ENCODE measurements at regions not wholly inside any gene's neighbourhood (a gene's known extent, or its start where the extent isn't known, plus 50 kb on each side); places are given as distances from the start of the nearest gene placed in this dataset.

- Histone ChIP-seq H3K27ac (no peak overlapping the region), H3K4me3 (no peak overlapping the region), H3K4me1 (peaks cover 19% of the 10 kb centered on the region), H3K27me3 (no peaks in the 10 kb centered on the region), H3K9me3 (no peaks in the 10 kb centered on the region), H3K36me3 (ENCODE audit: low read depth, missing control alignments) (no peaks in the 10 kb centered on the region)
- intact Hi-C loops (cut with DNase I; ENCODE audit: low total_unique reads): no loop called here
- DNase-seq: no peak
- TF ChIP-seq POLR2A (IDR thresholded peaks at IDR 0.05): no peak
- TF ChIP-seq, protein P1, sequence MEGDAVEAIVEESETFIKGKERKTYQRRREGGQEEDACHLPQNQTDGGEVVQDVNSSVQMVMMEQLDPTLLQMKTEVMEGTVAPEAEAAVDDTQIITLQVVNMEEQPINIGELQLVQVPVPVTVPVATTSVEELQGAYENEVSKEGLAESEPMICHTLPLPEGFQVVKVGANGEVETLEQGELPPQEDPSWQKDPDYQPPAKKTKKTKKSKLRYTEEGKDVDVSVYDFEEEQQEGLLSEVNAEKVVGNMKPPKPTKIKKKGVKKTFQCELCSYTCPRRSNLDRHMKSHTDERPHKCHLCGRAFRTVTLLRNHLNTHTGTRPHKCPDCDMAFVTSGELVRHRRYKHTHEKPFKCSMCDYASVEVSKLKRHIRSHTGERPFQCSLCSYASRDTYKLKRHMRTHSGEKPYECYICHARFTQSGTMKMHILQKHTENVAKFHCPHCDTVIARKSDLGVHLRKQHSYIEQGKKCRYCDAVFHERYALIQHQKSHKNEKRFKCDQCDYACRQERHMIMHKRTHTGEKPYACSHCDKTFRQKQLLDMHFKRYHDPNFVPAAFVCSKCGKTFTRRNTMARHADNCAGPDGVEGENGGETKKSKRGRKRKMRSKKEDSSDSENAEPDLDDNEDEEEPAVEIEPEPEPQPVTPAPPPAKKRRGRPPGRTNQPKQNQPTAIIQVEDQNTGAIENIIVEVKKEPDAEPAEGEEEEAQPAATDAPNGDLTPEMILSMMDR (IDR thresholded peaks at IDR 0.05): no peak
- 62 to 75% methylated on average over 1 of the region's 1 CpG for WGBS, 2 donors
Measured at GRCh38 chr1:87686136-87686495, 357.4 kb downstream of the LMO4 start.

DNA sequence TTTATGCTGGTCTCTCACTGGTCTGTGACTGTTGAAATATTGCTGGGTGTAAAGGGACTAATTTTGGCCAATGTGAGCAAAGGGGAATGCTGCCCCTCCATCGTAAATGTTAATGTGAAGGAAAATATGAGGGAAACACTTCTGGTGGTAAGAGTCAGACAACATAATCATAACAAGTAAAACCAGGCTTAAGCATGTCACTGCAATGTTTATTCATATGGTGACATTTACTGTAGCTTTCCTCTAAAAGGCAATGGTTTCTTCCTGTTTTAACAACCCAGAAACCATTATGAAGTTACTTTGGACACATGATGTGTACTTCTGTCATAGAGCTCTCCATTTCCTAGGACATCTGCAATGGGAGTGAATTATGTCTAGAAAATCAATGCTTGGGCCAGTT lies 358.0 kb downstream of the LMO4 start:
- Histone ChIP-seq H3K27ac (no peak overlapping the region), H3K27me3 (no peaks in the 10 kb centered on the region), H3K4me1 (peaks cover 19% of the 10 kb centered on the region), H3K36me3 (ENCODE audit: low read depth, missing control alignments) (no peaks in the 10 kb centered on the region), H3K9me3 (no peaks in the 10 kb centered on the region), H3K4me3 (no peak overlapping the region)
- TF ChIP-seq POLR2A (IDR thresholded peaks at IDR 0.05): no peak
- TF ChIP-seq, protein P1 (IDR thresholded peaks at IDR 0.05): no peak
- WGBS, 2 donors: 85 to 95% methylated on average over 1 of the region's 1 CpG
- intact Hi-C loops (cut with DNase I; ENCODE audit: low total_unique reads): no loop called here
- DNase-seq: no peak

GRCh38 chr1:87688136-87688535 lies 359.5 kb downstream of the LMO4 start:
- no peaks in the 10 kb centered on the region for H3K27me3 ChIP-seq
- H3K27ac ChIP-seq: no peak overlapping the region
- intact Hi-C loops (cut with DNase I; ENCODE audit: low total_unique reads): no loop called here
- DNase-seq: no peak
- H3K36me3 ChIP-seq (ENCODE audit: low read depth, missing control alignments): no peaks in the 10 kb centered on the region
- TF ChIP-seq, protein P1 (IDR thresholded peaks at IDR 0.05): no peak
- no peak for TF ChIP-seq POLR2A (IDR thresholded peaks at IDR 0.05)
- H3K4me1 ChIP-seq: peaks cover 19% of the 10 kb centered on the region
- H3K4me3 ChIP-seq: no peak overlapping the region
- WGBS, 2 donors: 92 to 97% methylated on average over 5 of the region's 5 CpGs
- H3K9me3 ChIP-seq: no peaks in the 10 kb centered on the region

- H3K9me3 ChIP-seq: no peaks in the 10 kb centered on the region
- H3K4me1 ChIP-seq: peaks cover 11% of the 10 kb centered on the region
- no peak for DNase-seq
- no peaks in the 10 kb centered on the region for H3K36me3 ChIP-seq (ENCODE audit: low read depth, missing control alignments)
- no peak overlapping the region for H3K4me3 ChIP-seq
- TF ChIP-seq POLR2A (IDR thresholded peaks at IDR 0.05): no peak
- TF ChIP-seq, protein P1 (IDR thresholded peaks at IDR 0.05): no peak
- intact Hi-C loops (cut with DNase I; ENCODE audit: low total_unique reads): no loop called here
- H3K27ac ChIP-seq: no peak overlapping the region
- H3K27me3 ChIP-seq: no peaks in the 10 kb centered on the region
Measured at GRCh38 chr1:87689487-87689886, 360.8 kb downstream of the LMO4 start.

- DNase-seq: no peak
Measured at GRCh38 chr1:87696483-87696882, 367.8 kb downstream of the LMO4 start.

More at GRCh38 chr1:87696483-87696882, 367.8 kb downstream of the LMO4 start:
- 70 to 87% methylated on average over 2 of the region's 2 CpGs for WGBS, 2 donors
- intact Hi-C loops (cut with DNase I; ENCODE audit: low total_unique reads): no loop called here
- no peaks in the 10 kb centered on the region for H3K36me3 ChIP-seq (ENCODE audit: low read depth, missing control alignments)
- no peak overlapping the region for H3K4me3 ChIP-seq
- H3K27ac ChIP-seq: no peak overlapping the region
- H3K9me3 ChIP-seq: no peaks in the 10 kb centered on the region
- no peaks in the 10 kb centered on the region for H3K27me3 ChIP-seq
- no peak for TF ChIP-seq POLR2A (IDR thresholded peaks at IDR 0.05)
- TF ChIP-seq, protein P1 (IDR thresholded peaks at IDR 0.05): no peak
- no peaks in the 10 kb centered on the region for H3K4me1 ChIP-seq

All from testis (tissue), 2 donors.